CD4-positive, alpha-beta T cell treated with Interferon gamma for 1 hour (primary cell): ENCODE measurements at regions not wholly inside any gene's neighbourhood (a gene's known extent, or its start where the extent isn't known, plus 50 kb on each side); places are given as distances from the start of the nearest gene placed in this dataset.

Experiments used
- DNase-seq: peaks from one replicate; pipeline ENCODE4 v3.0.0-alpha.2; 2020

- no peak for DNase-seq
These were observed 120.9 kb upstream of the TMEM106B start for GRCh38 chr7:12089951-12090756.

- DNase-seq = no peak
These were observed 120.3 kb upstream of the TMEM106B start for GRCh38 chr7:12090757-12091221.

- DNase-seq = no peak
These were observed 119.9 kb upstream of the TMEM106B start for GRCh38 chr7:12091231-12091630.

DNA sequence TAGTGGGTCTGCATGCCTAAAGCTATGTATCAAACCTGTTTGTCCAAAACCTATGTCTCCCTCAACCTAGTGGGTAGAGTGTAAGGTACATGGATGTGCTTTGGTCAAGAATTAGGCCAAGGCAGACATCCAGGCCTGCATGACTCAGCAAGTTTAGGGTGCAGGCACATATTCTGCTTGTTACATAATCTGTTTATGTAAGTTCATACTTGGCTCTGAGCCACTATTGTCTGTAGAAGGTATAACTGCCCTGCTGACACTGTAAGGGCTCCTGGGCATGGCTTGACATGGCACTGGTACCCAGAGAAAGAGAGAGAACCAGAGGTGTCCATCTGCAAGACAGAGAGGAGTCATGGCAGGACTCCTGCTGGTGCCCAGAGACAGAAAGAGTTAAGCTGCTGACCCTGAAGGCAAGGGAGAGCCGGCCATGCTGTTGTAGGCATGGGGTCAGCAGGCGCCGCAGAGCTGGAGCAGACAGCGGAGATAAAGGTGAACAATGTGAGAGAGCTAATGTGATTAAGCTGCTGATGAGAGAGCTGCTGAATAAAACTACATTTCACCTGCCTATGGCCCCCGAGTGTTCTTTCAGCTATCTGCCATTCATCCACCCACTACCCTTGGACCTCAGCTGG lies 118.5 kb upstream of the TMEM106B start:
- no peak for DNase-seq

GRCh38 chr7:12093365-12093764 lies 117.7 kb upstream of the TMEM106B start:
- no peak for DNase-seq

- DNase-seq = no peak
These were observed 116.7 kb upstream of the TMEM106B start for GRCh38 chr7:12094365-12094921.

GRCh38 chr7:12102126-12102525 lies 109.0 kb upstream of the TMEM106B start:
- DNase-seq = no peak

DNA sequence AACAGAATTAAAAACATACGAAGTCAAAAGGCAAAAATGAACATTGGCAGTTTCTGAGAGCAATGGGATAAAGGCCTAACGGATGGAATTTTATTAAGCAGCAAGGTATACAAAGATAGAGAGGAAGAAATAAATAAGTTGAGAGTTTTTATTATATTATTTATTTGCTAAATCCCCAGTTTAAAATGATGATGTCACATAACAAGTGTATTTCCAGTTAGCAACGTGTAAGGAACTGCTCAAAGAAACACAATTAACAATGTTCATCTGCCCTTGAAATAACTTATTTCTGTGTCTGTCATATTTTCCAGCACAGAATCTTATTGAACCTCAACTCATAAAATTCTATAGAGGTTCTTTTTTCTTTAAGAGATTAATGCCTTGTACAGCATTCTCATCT lies 108.6 kb upstream of the TMEM106B start:
- no peak for DNase-seq

DNA sequence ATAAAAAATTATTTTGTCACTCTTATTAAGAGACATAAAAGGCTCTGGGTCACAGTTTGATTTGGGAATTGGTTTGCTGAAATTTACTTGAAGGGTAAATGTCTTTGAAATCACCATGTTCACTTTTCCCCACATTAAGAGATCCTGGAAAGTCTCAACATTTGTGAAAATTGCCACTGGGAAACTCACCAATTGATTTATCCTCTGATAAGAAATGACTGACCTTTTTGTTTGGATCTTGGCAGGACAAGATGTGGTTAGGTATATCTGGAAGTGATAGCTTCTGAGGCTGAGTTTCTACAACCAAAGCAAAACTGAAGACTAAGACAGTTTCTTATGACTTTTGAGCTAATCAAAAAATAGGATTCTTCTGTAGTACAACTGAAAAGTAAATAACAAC lies 107.1 kb upstream of the TMEM106B start:
- DNase-seq = no peak

GRCh38 chr7:12107381-12107780 lies 103.7 kb upstream of the TMEM106B start:
- DNase-seq = no peak

DNA sequence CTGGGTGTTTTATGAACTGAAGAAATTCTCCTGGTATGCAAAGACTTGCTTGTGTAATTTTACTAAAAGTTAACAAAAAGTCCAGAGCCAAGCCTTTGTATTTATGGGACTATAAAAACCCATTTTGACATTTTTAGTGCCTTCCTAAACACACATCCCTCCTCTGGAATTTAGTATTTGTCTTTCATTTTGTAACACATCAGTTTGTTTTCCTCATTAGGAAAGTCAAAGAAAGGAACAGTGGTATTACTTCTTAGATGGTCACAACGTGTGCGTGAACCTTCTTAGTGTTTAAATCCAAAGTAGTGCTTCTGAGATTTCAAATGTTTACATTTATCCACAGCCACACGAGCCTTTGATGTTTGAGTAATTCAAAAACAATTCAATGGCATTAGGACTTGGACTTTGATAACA lies 103.2 kb upstream of the TMEM106B start:
- DNase-seq = no peak

DNA sequence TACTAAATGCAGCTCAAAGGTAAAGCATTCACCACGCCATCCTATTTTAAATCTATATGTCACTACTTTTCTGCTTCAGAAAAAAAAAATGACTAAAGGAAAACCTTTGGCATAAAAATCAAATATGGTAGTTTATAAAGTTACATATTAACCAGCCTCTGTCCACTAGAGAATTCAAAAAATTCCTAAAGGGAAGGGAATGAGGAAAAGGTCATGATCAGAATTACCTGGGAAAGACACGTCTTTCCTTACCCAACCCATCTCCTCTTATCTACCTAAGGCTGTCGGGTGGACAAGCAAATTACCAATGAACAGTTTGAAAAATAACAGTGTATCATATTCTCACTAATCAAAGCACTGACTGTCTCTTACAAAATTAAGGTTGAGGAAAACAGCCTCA lies 100.7 kb upstream of the TMEM106B start:
- DNase-seq = no peak

GRCh38 chr7:12111422-12112405 lies 99.4 kb upstream of the TMEM106B start:
- DNase-seq = no peak

GRCh38 chr7:12117170-12117569 lies 93.9 kb upstream of the TMEM106B start:
- no peak for DNase-seq

GRCh38 chr7:12119620-12120303 lies 91.3 kb upstream of the TMEM106B start:
- DNase-seq = no peak

DNA sequence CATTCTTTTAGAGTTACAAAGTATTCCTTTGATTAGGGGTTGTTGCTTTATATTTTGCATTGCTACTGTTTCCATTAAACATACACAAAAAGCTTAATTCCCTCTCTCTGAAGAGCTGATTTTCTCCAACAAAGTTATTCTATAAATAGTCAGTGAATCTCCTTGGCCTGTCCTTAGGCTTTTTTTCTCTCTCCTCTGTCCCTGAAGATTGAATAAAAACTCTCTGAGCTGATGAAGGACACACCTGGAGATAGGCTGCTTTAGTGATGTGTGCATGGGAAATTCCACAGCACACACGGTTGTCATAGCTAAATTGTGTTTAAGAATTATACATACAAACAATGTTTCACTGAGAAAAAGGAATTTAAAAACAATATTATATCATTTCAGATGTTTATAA lies 90.5 kb upstream of the TMEM106B start:
- DNase-seq = no peak

GRCh38 chr7:12123172-12123571 lies 87.9 kb upstream of the TMEM106B start:
- no peak for DNase-seq

GRCh38 chr7:12124028-12124427 lies 87.1 kb upstream of the TMEM106B start:
- no peak for DNase-seq

DNA sequence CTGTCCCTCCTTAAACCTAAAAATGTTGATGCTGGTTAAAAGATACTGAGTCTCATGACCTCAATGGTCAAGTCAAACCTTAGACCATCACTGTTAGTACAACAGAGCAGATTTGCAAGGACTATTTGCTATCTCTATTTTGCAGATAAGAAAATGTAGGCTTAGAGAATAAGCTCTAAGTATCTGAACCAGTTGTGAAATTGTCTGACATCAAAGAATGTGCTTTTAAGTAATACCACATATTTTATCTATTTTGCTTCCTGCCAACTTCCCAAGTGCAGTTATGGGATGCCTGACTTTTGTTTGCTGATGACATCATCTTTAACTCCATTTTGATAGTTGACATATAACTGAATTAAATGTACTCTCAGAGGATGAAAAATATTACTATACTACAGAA lies 83.6 kb upstream of the TMEM106B start:
- no peak for DNase-seq

- DNase-seq = no peak
These were observed 80.5 kb upstream of the TMEM106B start for GRCh38 chr7:12130609-12131008.

- DNase-seq = no peak
These were observed 80.0 kb upstream of the TMEM106B start for GRCh38 chr7:12131122-12131521.

DNA sequence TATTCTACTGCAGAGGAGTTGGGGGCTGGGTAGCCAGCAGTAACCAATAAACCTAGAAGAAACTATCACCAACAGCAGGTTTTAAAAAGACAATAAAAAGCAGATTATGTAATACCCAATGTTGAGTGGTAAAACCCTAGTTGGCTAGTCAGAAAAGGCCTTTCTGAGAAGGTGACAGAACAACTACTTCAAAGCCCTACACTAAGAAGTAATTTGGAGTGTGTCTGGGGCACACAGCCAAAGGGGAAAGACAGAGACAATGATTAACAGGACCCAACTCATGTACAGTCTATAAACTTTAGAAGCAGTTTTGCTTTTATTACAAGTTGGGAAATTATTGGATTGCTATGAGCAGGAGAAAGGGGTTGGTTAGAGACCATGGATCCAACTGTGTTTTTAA lies 77.2 kb upstream of the TMEM106B start:
- DNase-seq = no peak
